PC-3 (cell line): ENCODE measurements at regions not wholly inside any gene's neighbourhood (a gene's known extent, or its start where the extent isn't known, plus 50 kb on each side); places are given as distances from the start of the nearest gene placed in this dataset.

Experiments used
- ATAC-seq: fragments of 200-7000 bp; cut with Tn5 transposase; 2 replicates; pipeline ENCODE4 v1.9.1; 2020; ENCODE audit warnings: mild to moderate bottlenecking, moderate library complexity
- BruUV-seq: library from RNA; stranded (reverse); fragments of 400-500 nt; replicated peaks from 2 replicates; lab custom pipeline; 2021; lab: Mats Ljungman, UMichigan
- CTCF ChIA-PET: fragments of 300-600 bp; sonication (Branson Sonifier 250); formaldehyde crosslinking; loops from one replicate; lab custom pipeline; 2022; ENCODE audit warnings: antibody characterized with exemption; lab: Charles Lee
- POLR2A ChIA-PET: fragments of 300-600 bp; sonication (Branson Sonifier 250); formaldehyde crosslinking; loops from one replicate; lab custom pipeline; 2022; ENCODE audit warnings: antibody characterized with exemption; ENCODE audit not compliant: unreplicated experiment; lab: Charles Lee
- DNase-seq: peaks from one replicate; pipeline ENCODE4 v3.0.0-alpha.2; 2015
- H2AFZ ChIP-seq: fragments of 300-600 bp; sonication (generic); 2 replicates; pipeline ENCODE4 v1.6.0; 2016; ENCODE audit warnings: antibody characterized with exemption, low read length
- H3F3A ChIP-seq: fragments of 300-600 bp; sonication (generic); one replicate; pipeline ENCODE4 v1.6.0; 2017; ENCODE audit warnings: antibody characterized with exemption, low read length, control low read depth, mild to moderate bottlenecking; ENCODE audit not compliant: unreplicated experiment
- H3K27ac ChIP-seq: fragments of 300-600 bp; sonication (generic); 2 replicates; pipeline ENCODE4 v1.5.1; 2016; ENCODE audit warnings: mild to moderate bottlenecking, low read length
- H3K27me3 ChIP-seq: fragments of 300-600 bp; sonication (generic); 2 replicates; pipeline ENCODE4 v1.6.1; 2016; ENCODE audit warnings: low read length, mixed read lengths
- H3K36me3 ChIP-seq: fragments of 300-600 bp; sonication (generic); 2 replicates; pipeline ENCODE4 v1.6.1; 2016; ENCODE audit warnings: low read depth, mixed run types, low read length, mixed read lengths
- H3K4me1 ChIP-seq: fragments of 300-600 bp; sonication (generic); 2 replicates; pipeline ENCODE4 v1.5.1; 2016; ENCODE audit warnings: low read length; ENCODE audit not compliant: insufficient read depth
- H3K4me2 ChIP-seq: fragments of 300-600 bp; sonication (generic); 2 replicates; pipeline ENCODE4 v1.6.0; 2016; ENCODE audit warnings: low read length
- H3K4me3 ChIP-seq: fragments of 300-600 bp; sonication (generic); 2 replicates; pipeline ENCODE4 v1.5.1; 2016; ENCODE audit warnings: mild to moderate bottlenecking, low read length, mixed read lengths
- H3K79me2 ChIP-seq: fragments of 300-600 bp; sonication (generic); 2 replicates; pipeline ENCODE4 v1.6.1; 2017; ENCODE audit warnings: low read length, mixed read lengths
- H3K9ac ChIP-seq: fragments of 300-600 bp; sonication (generic); 2 replicates; pipeline ENCODE4 v1.6.0; 2016; ENCODE audit warnings: mild to moderate bottlenecking, low read length
- H3K9me2 ChIP-seq: fragments of 300-600 bp; sonication (generic); replicated peaks from 2 replicates; pipeline ENCODE4 v1.6.1; 2016; ENCODE audit warnings: mixed run types, low read length, mixed read lengths
- H3K9me3 ChIP-seq: fragments of 300-600 bp; sonication (generic); 2 replicates; pipeline ENCODE4 v1.6.1; 2016; ENCODE audit warnings: low read length, mixed read lengths
- H4K20me1 ChIP-seq: fragments of 300-600 bp; sonication (generic); 2 replicates; pipeline ENCODE4 v1.6.1; 2016; ENCODE audit warnings: low read length, mixed read lengths
- CTCF ChIP-seq: fragments of 300-600 bp; sonication (generic); conservative IDR thresholded peaks from 2 replicates; pipeline ENCODE4 v1.5.1; 2017; ENCODE audit warnings: antibody characterized with exemption, low read depth, mild to moderate bottlenecking, low read length
- EZH2 ChIP-seq: fragments of 300-600 bp; sonication (generic); IDR thresholded peaks from one replicate; pipeline ENCODE4 v1.6.1; 2017; ENCODE audit warnings: antibody characterized with exemption, mild to moderate bottlenecking, low read length; ENCODE audit not compliant: unreplicated experiment
- EZH2phosphoT487 ChIP-seq: fragments of 300-600 bp; sonication (generic); IDR thresholded peaks from 2 replicates; pipeline ENCODE4 v1.6.1; 2018; ENCODE audit warnings: mild to moderate bottlenecking, antibody characterized with exemption, low read length, borderline replicate concordance
- intact Hi-C: fragments of 100-400 bp; cut with micrococcal nuclease; formaldehyde crosslinking; loops from 2 replicates; pipeline ENCODE4 v1.9.0; 2023

GRCh38 chr21:20942523-20942922, 55.7 kb upstream of the NCAM2 start:
- no peaks in the 10 kb centered on the region for H3K9me3 ChIP-seq
- H3K27me3 ChIP-seq: no peaks in the 10 kb centered on the region
- intact Hi-C loops: no loop called here
- no peak overlapping the region for H2AFZ ChIP-seq
- DNase-seq: no peak
- H3K4me1 ChIP-seq: no peaks in the 10 kb centered on the region
- CTCF ChIA-PET: no interaction called here
- H3K4me2 ChIP-seq: no peak overlapping the region
- no peak for TF ChIP-seq EZH2phosphoT487
- no peak for TF ChIP-seq CTCF
- no peak for TF ChIP-seq EZH2
- no peak overlapping the region for H3K4me3 ChIP-seq
- POLR2A ChIA-PET: no interaction called here
- ATAC-seq: no peak
- no peak overlapping the region for H3K27ac ChIP-seq
- BruUV-seq: no TSS peak
- no peaks in the 10 kb centered on the region for H3F3A ChIP-seq
- no peaks in the 10 kb centered on the region for H3K79me2 ChIP-seq
- H3K9me2 ChIP-seq: no peaks in the 10 kb centered on the region
- H3K36me3 ChIP-seq: no peaks in the 10 kb centered on the region
- no peaks in the 10 kb centered on the region for H4K20me1 ChIP-seq
- no peak overlapping the region for H3K9ac ChIP-seq

- DNase-seq (no peak), ATAC-seq (no peak)
- POLR2A ChIA-PET: no interaction called here
- Histone ChIP-seq H3K9me2 (no peaks in the 10 kb centered on the region), H3K9ac (no peak overlapping the region), H3K4me3 (no peak overlapping the region), H3K79me2 (no peaks in the 10 kb centered on the region), H3K36me3 (no peaks in the 10 kb centered on the region), H2AFZ (no peak overlapping the region), H3F3A (no peaks in the 10 kb centered on the region), H3K27ac (no peak overlapping the region), H4K20me1 (no peaks in the 10 kb centered on the region), H3K4me2 (no peak overlapping the region), H3K27me3 (no peaks in the 10 kb centered on the region), H3K4me1 (no peaks in the 10 kb centered on the region), H3K9me3 (no peaks in the 10 kb centered on the region)
- intact Hi-C loops: no loop called here
- BruUV-seq: no TSS peak
- CTCF ChIA-PET: no interaction called here
- TF ChIP-seq EZH2phosphoT487 (no peak), EZH2 (no peak), CTCF (no peak)
Observed at GRCh38 chr21:20943561-20943997, 54.6 kb upstream of the NCAM2 start.

- BruUV-seq: no TSS peak
- Histone ChIP-seq H3F3A (no peaks in the 10 kb centered on the region), H3K9me2 (no peaks in the 10 kb centered on the region), H3K4me1 (no peaks in the 10 kb centered on the region), H4K20me1 (no peaks in the 10 kb centered on the region), H3K27ac (no peak overlapping the region), H3K36me3 (no peaks in the 10 kb centered on the region), H3K9ac (no peak overlapping the region), H3K79me2 (no peaks in the 10 kb centered on the region), H3K9me3 (no peaks in the 10 kb centered on the region), H3K4me3 (no peak overlapping the region), H2AFZ (no peak overlapping the region), H3K27me3 (no peaks in the 10 kb centered on the region), H3K4me2 (no peak overlapping the region)
- ATAC-seq (no peak), DNase-seq (no peak)
- TF ChIP-seq CTCF (no peak), EZH2phosphoT487 (no peak), EZH2 (no peak)
- intact Hi-C loops: no loop called here
- CTCF ChIA-PET: no interaction called here
- POLR2A ChIA-PET: no interaction called here
Observed at GRCh38 chr21:20944139-20944538, 54.1 kb upstream of the NCAM2 start.
